B cell (primary cell): ENCODE measurements at regions not wholly inside any gene's neighbourhood (a gene's known extent, or its start where the extent isn't known, plus 50 kb on each side); places are given as distances from the start of the nearest gene placed in this dataset.

Experiments used
- ATAC-seq: fragments of 200-7000 bp; cut with Tn5 transposase; one replicate; pipeline ENCODE4 v1.10.0; 2021; ENCODE audit warnings: low read depth, mild to moderate bottlenecking, moderate number of reproducible peaks, moderate library complexity
- CTCF ChIA-PET: fragments of 350-600 bp; sonication (Branson Sonifier 250); formaldehyde crosslinking; loops from one replicate; lab custom pipeline; 2021; ENCODE audit warnings: antibody characterized with exemption, inconsistent platforms; lab: Charles Lee
- POLR2A ChIA-PET: fragments of 350-600 bp; sonication (Branson Sonifier 250); formaldehyde crosslinking; loops from one replicate; lab custom pipeline; 2021; ENCODE audit warnings: antibody characterized with exemption; lab: Charles Lee
- DNase-seq: peaks from one replicate; pipeline ENCODE4 v3.0.0; 2013
- H2AFZ ChIP-seq: 2 replicates; pipeline ENCODE4 v1.6.1; 2012; ENCODE audit warnings: mild to moderate bottlenecking, low read depth, low read length; ENCODE audit not compliant: insufficient read depth, poor library complexity, severe bottlenecking
- H3K27ac ChIP-seq, 2 donors: 1 replicate in 1 of 2; 2 replicates in 1 of 2; pipeline ENCODE4 v1.5.1; 2012 to 2013; ENCODE audit warnings: low read length in 2 of 2, mild to moderate bottlenecking in 2 of 2, moderate library complexity in 1 of 2
- H3K27me3 ChIP-seq, 4 experiments: fragments of 200-600 bp in 1 of 4; sonication (generic) in 1 of 4; replicated peaks in 1 of 4; 1 replicate in 2 of 4; 2 replicates in 2 of 4; pipeline versions ENCODE4 v1.6.1 to v1.7.0; 2013 to 2016; ENCODE audit warnings: low read length in 3 of 4, mild to moderate bottlenecking in 2 of 4, mixed read lengths in 1 of 4, moderate library complexity in 1 of 4; ENCODE audit not compliant: insufficient read depth in 4 of 4, control insufficient read depth in 3 of 4; ENCODE audit errors: control extremely low read depth in 1 of 4
- H3K36me3 ChIP-seq, 2 experiments: replicated peaks in 1 of 2; 1 replicate in 1 of 2; 2 replicates in 1 of 2; pipeline versions ENCODE4 v1.6.1 to v1.7.1; 2013; ENCODE audit warnings: low read length in 1 of 2; ENCODE audit not compliant: insufficient read depth in 2 of 2, control insufficient read depth in 1 of 2; ENCODE audit errors: control extremely low read depth in 1 of 2, extremely low read depth in 1 of 2
- H3K4me1 ChIP-seq, 2 donors: fragments of 200-600 bp in 1 of 2; sonication (generic) in 1 of 2; 1 replicate in 1 of 2; 2 replicates in 1 of 2; pipeline versions ENCODE4 v1.5.1 to v1.6.1; 2013 to 2017; ENCODE audit warnings: low read length in 2 of 2; ENCODE audit not compliant: control insufficient read depth in 2 of 2, insufficient read depth in 2 of 2
- H3K4me2 ChIP-seq: replicated peaks from 2 replicates; pipeline ENCODE3; 2012; ENCODE audit warnings: mild to moderate bottlenecking, low read depth, low read length; ENCODE audit not compliant: poor library complexity, severe bottlenecking
- H3K4me3 ChIP-seq, 5 experiments: fragments of 200-600 bp in 1 of 5; sonication (generic) in 1 of 5; 1 replicate in 3 of 5; 2 replicates in 2 of 5; pipeline versions ENCODE4 v1.5.1 to v1.7.0; 2011 to 2016; ENCODE audit warnings: low read length in 4 of 5, mild to moderate bottlenecking in 4 of 5, low read depth in 2 of 5, control low read depth in 1 of 5, moderate library complexity in 1 of 5; ENCODE audit not compliant: insufficient read depth in 1 of 5; ENCODE audit errors: control extremely low read depth in 1 of 5, extremely low read depth in 1 of 5
- H3K79me2 ChIP-seq: fragments of 200-600 bp; sonication (generic); one replicate; pipeline ENCODE4 v1.6.0; 2016; ENCODE audit warnings: low read length; ENCODE audit not compliant: control insufficient read depth, insufficient read depth
- H3K9ac ChIP-seq: fragments of 200-600 bp; sonication (generic); 2 replicates; pipeline ENCODE4 v1.6.1; 2017; ENCODE audit warnings: mild to moderate bottlenecking, low read length, moderate library complexity
- H3K9me3 ChIP-seq, 3 donors: one replicate each; pipeline versions ENCODE4 v1.6.1 to v1.7.1; 2013; ENCODE audit warnings: low read length in 2 of 3; ENCODE audit not compliant: control insufficient read depth in 2 of 3, insufficient read depth in 1 of 3; ENCODE audit errors: control extremely low read depth in 1 of 3
- H4K20me1 ChIP-seq: 2 replicates; pipeline ENCODE4 v1.6.0; 2012; ENCODE audit warnings: mild to moderate bottlenecking, low read length; ENCODE audit not compliant: insufficient read depth, control insufficient read depth, poor library complexity, severe bottlenecking
- H3K27ac Mint-ChIP-seq: one replicate; pipeline ENCODE4 v1.8.0; 2021; ENCODE audit warnings: mixed read lengths
- H3K27me3 Mint-ChIP-seq: one replicate; pipeline ENCODE4 v1.8.0; 2021; ENCODE audit warnings: mixed read lengths
- H3K4me1 Mint-ChIP-seq: one replicate; pipeline ENCODE4 v1.8.0; 2021; ENCODE audit warnings: mixed read lengths
- H3K4me3 Mint-ChIP-seq: one replicate; pipeline ENCODE4 v1.8.0; 2021; ENCODE audit warnings: mixed read lengths
- H3K9me3 Mint-ChIP-seq: one replicate; pipeline ENCODE4 v1.8.0; 2022; ENCODE audit warnings: mixed read lengths; ENCODE audit not compliant: insufficient read depth
- EZH2 ChIP-seq: IDR thresholded peaks from 2 replicates; pipeline ENCODE4 v1.6.1; 2012; ENCODE audit warnings: borderline replicate concordance, low read depth, mild to moderate bottlenecking, moderate library complexity, low read length; ENCODE audit not compliant: insufficient read depth, poor library complexity, severe bottlenecking
- WGBS: methylation state at CpG from one replicate; pipeline ENCODE4 v1.1.5; 2013; ENCODE audit warnings: missing lambda C conversion rate; ENCODE audit not compliant: insufficient coverage; 5-methylcytosine and 5-hydroxymethylcytosine counted together
- intact Hi-C: fragments of 100-400 bp; cut with micrococcal nuclease; formaldehyde crosslinking; loops from one replicate; pipeline ENCODE4 v1.10.0; 2022
- TF ChIP-seq, protein P1 (sequence below): fragments of 200-600 bp; IDR thresholded peaks from one replicate; pipeline ENCODE4 v1.8.0; 2022; ENCODE audit warnings: antibody characterized with exemption, mild to moderate bottlenecking

DNA sequence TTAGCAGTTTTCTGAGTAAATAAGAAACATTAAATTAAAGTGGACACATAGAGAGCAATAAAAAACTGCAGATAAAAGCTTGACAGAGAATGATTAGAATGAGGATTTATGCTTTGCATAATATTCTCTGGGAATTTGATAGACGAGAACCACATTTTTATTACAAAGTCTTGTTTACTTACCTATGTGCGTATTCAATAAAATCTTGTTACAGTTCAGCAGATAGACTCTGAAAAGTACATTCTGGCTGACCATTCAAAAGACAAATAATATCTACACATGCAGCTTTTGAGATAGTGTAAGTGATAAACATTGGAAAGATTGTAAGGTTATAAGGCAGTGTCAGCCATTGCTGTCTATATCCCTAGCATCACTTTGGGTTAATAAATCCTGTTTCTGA is 381.6 kb downstream of the NYAP2 start:
- Mint-ChIP-seq H3K4me3 (no peak overlapping the region), H3K27ac (no peak overlapping the region), H3K27me3 (peaks cover 3% of the 10 kb centered on the region), H3K9me3 (no peaks in the 10 kb centered on the region), H3K4me1 (no peaks in the 10 kb centered on the region)
- TF ChIP-seq EZH2: no peak
- TF ChIP-seq, protein P1, sequence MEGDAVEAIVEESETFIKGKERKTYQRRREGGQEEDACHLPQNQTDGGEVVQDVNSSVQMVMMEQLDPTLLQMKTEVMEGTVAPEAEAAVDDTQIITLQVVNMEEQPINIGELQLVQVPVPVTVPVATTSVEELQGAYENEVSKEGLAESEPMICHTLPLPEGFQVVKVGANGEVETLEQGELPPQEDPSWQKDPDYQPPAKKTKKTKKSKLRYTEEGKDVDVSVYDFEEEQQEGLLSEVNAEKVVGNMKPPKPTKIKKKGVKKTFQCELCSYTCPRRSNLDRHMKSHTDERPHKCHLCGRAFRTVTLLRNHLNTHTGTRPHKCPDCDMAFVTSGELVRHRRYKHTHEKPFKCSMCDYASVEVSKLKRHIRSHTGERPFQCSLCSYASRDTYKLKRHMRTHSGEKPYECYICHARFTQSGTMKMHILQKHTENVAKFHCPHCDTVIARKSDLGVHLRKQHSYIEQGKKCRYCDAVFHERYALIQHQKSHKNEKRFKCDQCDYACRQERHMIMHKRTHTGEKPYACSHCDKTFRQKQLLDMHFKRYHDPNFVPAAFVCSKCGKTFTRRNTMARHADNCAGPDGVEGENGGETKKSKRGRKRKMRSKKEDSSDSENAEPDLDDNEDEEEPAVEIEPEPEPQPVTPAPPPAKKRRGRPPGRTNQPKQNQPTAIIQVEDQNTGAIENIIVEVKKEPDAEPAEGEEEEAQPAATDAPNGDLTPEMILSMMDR: no peak
- H3K4me1 ChIP-seq: no peaks in the 10 kb centered on the region
- no peaks in the 10 kb centered on the region for H3K79me2 ChIP-seq
- no peaks in the 10 kb centered on the region for H4K20me1 ChIP-seq
- H3K36me3 ChIP-seq: no peaks in the 10 kb centered on the region
- ChIA-PET POLR2A (no interaction called here), CTCF (no interaction called here)
- ATAC-seq (no peak), DNase-seq (no peak)
- H3K9ac ChIP-seq: no peak overlapping the region
- intact Hi-C loops: no loop called here
- no peak overlapping the region for H3K4me2 ChIP-seq
- no peaks in the 10 kb centered on the region for H3K9me3 ChIP-seq
- H3K4me3 ChIP-seq: no peak overlapping the region
- H3K27me3 ChIP-seq: no peaks in the 10 kb centered on the region
- H2AFZ ChIP-seq: no peak overlapping the region
- no peak overlapping the region for H3K27ac ChIP-seq
- no CpG with 5 or more reads among the region's 2 CpGs for WGBS

DNA sequence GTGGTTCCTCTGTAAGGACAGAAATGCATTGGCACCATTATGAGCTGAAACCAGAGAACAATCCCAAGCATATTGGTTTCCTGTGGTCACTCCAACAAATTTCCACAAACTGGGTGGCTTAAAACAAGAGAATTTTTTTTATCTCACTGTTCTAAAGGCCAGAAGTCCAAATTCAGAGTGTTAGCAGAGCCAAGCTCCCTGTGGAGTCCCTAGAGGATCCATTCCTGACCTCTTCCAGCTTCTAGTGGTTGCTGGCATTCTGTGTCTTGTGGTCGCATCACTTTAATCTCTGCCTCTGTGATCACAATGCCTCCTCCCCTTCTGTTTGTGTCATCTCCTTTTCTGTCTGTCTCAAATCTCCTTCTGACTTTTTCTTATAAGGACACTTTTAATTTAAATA is 380.3 kb downstream of the NYAP2 start:
- TF ChIP-seq, protein P1: no peak
- TF ChIP-seq EZH2: no peak
- Mint-ChIP-seq H3K27ac (no peak overlapping the region), H3K9me3 (no peaks in the 10 kb centered on the region), H3K4me1 (no peaks in the 10 kb centered on the region), H3K27me3 (peaks cover 3% of the 10 kb centered on the region), H3K4me3 (no peak overlapping the region)
- ATAC-seq: no peak
- Histone ChIP-seq H3K36me3 (no peaks in the 10 kb centered on the region), H3K4me3 (no peak overlapping the region), H3K4me2 (no peak overlapping the region), H3K9ac (no peak overlapping the region), H3K9me3 (peaks cover 0 to 3% (median 0%) of the 10 kb centered on the region in 3 donors), H3K4me1 (no peaks in the 10 kb centered on the region), H3K79me2 (no peaks in the 10 kb centered on the region), H3K27ac (no peak overlapping the region), H2AFZ (no peak overlapping the region), H3K27me3 (no peaks in the 10 kb centered on the region), H4K20me1 (no peaks in the 10 kb centered on the region)
- WGBS: 100% methylated on average over 1 of the region's 1 CpG
- intact Hi-C loops: no loop called here
- ChIA-PET CTCF (interaction anchor here (1.2 kb wide), 1 partner anchor 9 kb away, joined by 3 read pairs; no protein-coding TSS in a partner anchor), POLR2A (no interaction called here)
- no peak for DNase-seq
